Keratinocyte (primary cell): ENCODE measurements at regions not wholly inside any gene's neighbourhood (a gene's known extent, or its start where the extent isn't known, plus 50 kb on each side); places are given as distances from the start of the nearest gene placed in this dataset.

Experiments
- DNase-seq: peaks from one replicate; pipeline ENCODE4 v3.0.0-alpha.2; 2011; ENCODE audit warnings: low read depth, missing footprints, low spot score
- FAIRE-seq: peaks from 2 replicates; lab custom pipeline; 2011; peaks lifted over from hg19 to GRCh38; lab: Jason Lieb, UNC
- H2AFZ ChIP-seq: 2 replicates; pipeline ENCODE4 v1.6.0; 2012; ENCODE audit warnings: low read length, control low read depth, inconsistent platforms; ENCODE audit not compliant: control insufficient read depth
- H3K27ac ChIP-seq: 2 replicates; pipeline ENCODE4 v1.5.1; 2011; ENCODE audit warnings: low read length; ENCODE audit not compliant: control insufficient read depth, insufficient read depth
- H3K27me3 ChIP-seq: 3 replicates; pipeline ENCODE4 v1.6.0; 2011; ENCODE audit warnings: low read length; ENCODE audit not compliant: control insufficient read depth, insufficient read depth; ENCODE audit errors: extremely low read depth
- H3K36me3 ChIP-seq, 2 experiments: 2 replicates in 1 of 2; 3 replicates in 1 of 2; pipeline ENCODE4 v1.5.1; 2011; ENCODE audit warnings: low read length in 2 of 2, mild to moderate bottlenecking in 1 of 2; ENCODE audit not compliant: control insufficient read depth in 2 of 2, insufficient read depth in 2 of 2; ENCODE audit errors: extremely low read depth in 1 of 2
- H3K4me1 ChIP-seq: 3 replicates; pipeline ENCODE4 v1.5.1; 2011; ENCODE audit warnings: low read length; ENCODE audit not compliant: control insufficient read depth, insufficient read depth; ENCODE audit errors: extremely low read depth
- H3K4me2 ChIP-seq: 3 replicates; pipeline ENCODE4 v1.6.0; 2011; ENCODE audit warnings: low read depth, low read length; ENCODE audit not compliant: control insufficient read depth, insufficient read depth; ENCODE audit errors: extremely low read depth
- H3K4me3 ChIP-seq, 3 experiments: fragments of 200-600 bp in 1 of 3; sonication (generic) in 1 of 3; 2 replicates in 2 of 3; 3 replicates in 1 of 3; pipeline ENCODE4 v1.5.1; 2011 to 2016; ENCODE audit warnings: low read length in 3 of 3, mild to moderate bottlenecking in 3 of 3, control low read depth in 2 of 3, inconsistent platforms in 1 of 3, low read depth in 1 of 3, mixed read lengths in 1 of 3, mixed run types in 1 of 3, moderate library complexity in 1 of 3; ENCODE audit not compliant: control insufficient read depth in 2 of 3, insufficient read depth in 2 of 3; ENCODE audit errors: extremely low read depth in 1 of 3
- H3K79me2 ChIP-seq: 2 replicates; pipeline ENCODE4 v1.6.0; 2012; ENCODE audit warnings: low read length; ENCODE audit not compliant: control insufficient read depth, insufficient read depth
- H3K9ac ChIP-seq: 3 replicates; pipeline ENCODE4 v1.6.0; 2011; ENCODE audit warnings: low read length; ENCODE audit not compliant: control insufficient read depth, insufficient read depth; ENCODE audit errors: extremely low read depth
- H3K9me1 ChIP-seq: 3 replicates; pipeline ENCODE4 v1.6.0; 2011; ENCODE audit warnings: low read length; ENCODE audit not compliant: control insufficient read depth, insufficient read depth; ENCODE audit errors: extremely low read depth
- H3K9me3 ChIP-seq: 2 replicates; pipeline ENCODE4 v1.5.1; 2012; ENCODE audit warnings: low read depth, low read length; ENCODE audit not compliant: control insufficient read depth
- H4K20me1 ChIP-seq: 3 replicates; pipeline ENCODE4 v1.6.0; 2011; ENCODE audit warnings: low read length; ENCODE audit not compliant: control insufficient read depth, insufficient read depth; ENCODE audit errors: extremely low read depth
- CTCF ChIP-seq, 3 experiments: IDR thresholded peaks in 1 of 3; conservative IDR thresholded peaks in 1 of 3; optimal IDR thresholded peaks in 1 of 3; 2 replicates in 2 of 3; 3 replicates in 1 of 3; pipeline versions ENCODE3 to v1.5.1; 2011; ENCODE audit warnings: low read length in 3 of 3, mild to moderate bottlenecking in 3 of 3, moderate library complexity in 2 of 3, control low read depth in 1 of 3, inconsistent platforms in 1 of 3; ENCODE audit not compliant: insufficient read depth in 2 of 3; ENCODE audit errors: extremely low read depth in 1 of 3
- EZH2 ChIP-seq: IDR thresholded peaks from one replicate; pipeline ENCODE4 v1.6.1; 2012; ENCODE audit warnings: inconsistent platforms, mild to moderate bottlenecking, low read length, moderate library complexity
- dilution Hi-C: fragments of 300-500 bp; cut with MboI; formaldehyde crosslinking; loops from one replicate; pipeline ENCODE4 v1.7.0; 2020; ENCODE audit warnings: low sequenced_read_pairs; ENCODE audit not compliant: extremely low pct_ligation_motif_present

- dilution Hi-C loops = no loop called here
- no peaks in the 10 kb centered on the region for H3K36me3 ChIP-seq
- FAIRE-seq (no peak), DNase-seq (no peak)
- no peak overlapping the region for H3K9ac ChIP-seq
- no peak overlapping the region for H2AFZ ChIP-seq
- H3K4me1 ChIP-seq = peaks cover 5% of the 10 kb centered on the region
- no peak overlapping the region for H3K27ac ChIP-seq
- H3K79me2 ChIP-seq = no peaks in the 10 kb centered on the region
- H3K27me3 ChIP-seq = no peaks in the 10 kb centered on the region
- no peaks in the 10 kb centered on the region for H3K9me1 ChIP-seq
- H3K4me3 ChIP-seq = no peak overlapping the region
- TF ChIP-seq EZH2 (no peak), CTCF (optimal IDR thresholded peaks at IDR 0.05 in 1 of 3, IDR thresholded peaks at IDR 0.05 in 1 of 3, conservative IDR thresholded peaks at IDR 0.05 in 1 of 3; ENCODE audit: extremely low read depth in 1 of 3, insufficient read depth in 2 of 3, low read length in 3 of 3) (no peak)
- no peaks in the 10 kb centered on the region for H3K9me3 ChIP-seq
- H4K20me1 ChIP-seq = no peaks in the 10 kb centered on the region
- no peak overlapping the region for H3K4me2 ChIP-seq
Observed at GRCh38 chr2:60386436-60386835, 167.0 kb downstream of the BCL11A start.

GRCh38 chr2:60385648-60386047, 167.8 kb downstream of the BCL11A start:
- Histone ChIP-seq H3K36me3 (no peaks in the 10 kb centered on the region), H3K4me1 (peaks cover 4% of the 10 kb centered on the region), H3K4me3 (no peak overlapping the region), H3K79me2 (no peaks in the 10 kb centered on the region), H3K9me3 (no peaks in the 10 kb centered on the region), H4K20me1 (no peaks in the 10 kb centered on the region), H3K9ac (no peak overlapping the region), H3K27ac (no peak overlapping the region), H3K9me1 (no peaks in the 10 kb centered on the region), H3K27me3 (no peaks in the 10 kb centered on the region), H3K4me2 (no peak overlapping the region), H2AFZ (no peak overlapping the region)
- FAIRE-seq (peak; percentile 26), DNase-seq (no peak)
- dilution Hi-C loops = no loop called here
- TF ChIP-seq CTCF (optimal IDR thresholded peaks at IDR 0.05 in 1 of 3, IDR thresholded peaks at IDR 0.05 in 1 of 3, conservative IDR thresholded peaks at IDR 0.05 in 1 of 3; ENCODE audit: extremely low read depth in 1 of 3, insufficient read depth in 2 of 3, low read length in 3 of 3) = no peak
- TF ChIP-seq EZH2 = no peak
